ENCODE measurements at regions not wholly inside any gene's neighbourhood (a gene's known extent, or its start where the extent isn't known, plus 50 kb on each side); places are given as distances from the start of the nearest gene placed in this dataset.

- no peak for DNase-seq (ENCODE audit: low read depth, low spot score)
- no peak for TF ChIP-seq CTCF (IDR thresholded peaks at IDR 0.05; ENCODE audit: low read depth, low read length)
- no peak overlapping the region for H3K4me3 ChIP-seq (ENCODE audit: low read depth, low read length)
- in situ Hi-C loops (cut with HindIII; ENCODE audit: low sequenced_read_pairs) = no loop called here
Measured at GRCh38 chr12:76276499-76277151, 71.6 kb downstream of the BBS10 start.

DNA sequence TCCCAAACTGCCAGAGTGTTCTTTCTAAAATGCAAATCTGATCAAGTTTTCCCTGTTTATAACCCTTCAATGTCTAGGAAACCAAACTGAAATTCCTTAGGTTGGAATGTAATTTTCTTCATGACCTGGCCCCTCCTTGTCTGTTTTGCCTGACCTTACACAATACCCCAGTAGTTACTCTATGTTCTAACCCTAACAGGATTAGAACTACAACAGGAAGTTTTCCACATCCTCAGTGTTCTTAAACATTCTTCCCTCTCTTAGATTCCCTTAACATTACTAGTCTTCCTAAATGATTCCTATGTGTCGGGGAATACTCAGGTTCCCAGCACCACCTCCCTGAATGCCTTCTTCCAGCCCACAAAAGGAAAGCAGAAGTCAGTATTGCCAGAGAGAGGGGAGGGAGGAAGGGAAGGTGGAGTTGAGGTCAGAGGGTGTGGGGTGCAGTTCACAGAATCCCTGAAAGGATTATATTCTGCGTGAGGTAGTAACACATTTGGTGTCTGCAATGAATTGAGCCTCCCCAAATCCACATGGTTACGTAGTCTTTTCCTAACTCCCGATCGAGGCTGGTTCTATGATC, 72.6 kb downstream of the BBS10 start:
- no peak for TF ChIP-seq CTCF (IDR thresholded peaks at IDR 0.05; ENCODE audit: low read depth, low read length)
- no peak overlapping the region for H3K4me3 ChIP-seq (ENCODE audit: low read depth, low read length)
- in situ Hi-C loops (cut with HindIII; ENCODE audit: low sequenced_read_pairs) = no loop called here
- DNase-seq (ENCODE audit: low read depth, low spot score) = no peak

GRCh38 chr12:76274420-76275083, 73.7 kb downstream of the BBS10 start:
- no peak for TF ChIP-seq CTCF (IDR thresholded peaks at IDR 0.05; ENCODE audit: low read depth, low read length)
- in situ Hi-C loops (cut with HindIII; ENCODE audit: low sequenced_read_pairs) = no loop called here
- no peak overlapping the region for H3K4me3 ChIP-seq (ENCODE audit: low read depth, low read length)
- DNase-seq (ENCODE audit: low read depth, low spot score) = peak; percentile 81

GRCh38 chr12:76272287-76272686, 75.9 kb downstream of the BBS10 start:
- no peak for TF ChIP-seq CTCF (IDR thresholded peaks at IDR 0.05; ENCODE audit: low read depth, low read length)
- no peak overlapping the region for H3K4me3 ChIP-seq (ENCODE audit: low read depth, low read length)
- DNase-seq (ENCODE audit: low read depth, low spot score) = no peak
- in situ Hi-C loops (cut with HindIII; ENCODE audit: low sequenced_read_pairs) = no loop called here

- peak; percentile 42 for DNase-seq (ENCODE audit: low read depth, low spot score)
- TF ChIP-seq CTCF (IDR thresholded peaks at IDR 0.05; ENCODE audit: low read depth, low read length) = no peak
- in situ Hi-C loops (cut with HindIII; ENCODE audit: low sequenced_read_pairs) = no loop called here
- H3K4me3 ChIP-seq (ENCODE audit: low read depth, low read length) = no peak overlapping the region
Measured at GRCh38 chr12:76270657-76271358, 77.4 kb downstream of the BBS10 start.

DNA sequence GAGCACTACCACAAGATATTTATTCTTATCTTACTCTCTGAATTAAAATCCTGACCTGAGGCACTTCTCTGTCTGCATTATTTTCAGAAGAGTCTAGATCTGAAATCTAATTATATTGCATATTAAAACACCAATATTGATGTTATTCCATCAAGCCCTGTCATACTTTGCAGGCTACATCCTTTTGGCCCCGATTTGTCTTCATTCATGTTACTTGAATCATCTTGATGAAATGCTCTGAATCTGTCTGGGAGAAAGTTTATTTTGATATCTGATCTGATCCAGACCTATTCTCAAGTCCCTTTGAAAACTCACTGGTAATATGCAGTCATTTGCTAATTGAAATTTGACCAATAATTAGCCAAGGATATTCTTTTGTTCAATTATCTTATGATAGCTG, 79.9 kb downstream of the BBS10 start:
- H3K4me3 ChIP-seq (ENCODE audit: low read depth, low read length) = no peak overlapping the region
- DNase-seq (ENCODE audit: low read depth, low spot score) = peak; percentile 42
- TF ChIP-seq CTCF (IDR thresholded peaks at IDR 0.05; ENCODE audit: low read depth, low read length) = no peak
- in situ Hi-C loops (cut with HindIII; ENCODE audit: low sequenced_read_pairs) = no loop called here
